Left renal cortex interstitium (tissue), 4 donors: ENCODE measurements at regions not wholly inside any gene's neighbourhood (a gene's known extent, or its start where the extent isn't known, plus 50 kb on each side); places are given as distances from the start of the nearest gene placed in this dataset.

Experiments used
- DNase-seq, 4 donors: peaks; one replicate each; pipeline ENCODE4 v3.0.0-alpha.2; 2013; ENCODE audit warnings: low read depth in 4 of 4, low spot score in 2 of 4, missing footprints in 1 of 4

GRCh38 chr3:56903231-56903782 is 101.6 kb upstream of the ARHGEF3 start:
- no peak for DNase-seq

- no peak for DNase-seq
Observed at GRCh38 chr3:56902468-56903160, 100.9 kb upstream of the ARHGEF3 start.

DNA sequence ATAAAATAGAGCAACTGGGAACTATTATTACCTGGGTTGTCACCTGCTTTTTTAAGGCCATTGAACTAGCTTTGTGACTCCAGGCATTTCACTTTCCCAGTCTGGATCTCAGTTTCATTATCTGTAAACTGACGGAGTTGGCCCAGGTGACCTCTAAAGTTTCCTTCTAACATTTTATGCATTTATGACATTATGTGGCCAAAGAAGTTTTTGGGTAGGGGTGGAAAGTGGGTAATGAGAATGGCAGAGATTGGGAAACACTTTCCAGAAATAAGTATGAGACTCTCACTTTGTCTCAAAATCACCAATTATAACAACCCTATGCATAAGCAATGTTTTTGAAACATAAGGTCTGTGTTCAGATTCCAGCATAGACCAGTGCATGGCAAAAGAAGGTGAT is 99.1 kb upstream of the ARHGEF3 start:
- no peak for DNase-seq

DNA sequence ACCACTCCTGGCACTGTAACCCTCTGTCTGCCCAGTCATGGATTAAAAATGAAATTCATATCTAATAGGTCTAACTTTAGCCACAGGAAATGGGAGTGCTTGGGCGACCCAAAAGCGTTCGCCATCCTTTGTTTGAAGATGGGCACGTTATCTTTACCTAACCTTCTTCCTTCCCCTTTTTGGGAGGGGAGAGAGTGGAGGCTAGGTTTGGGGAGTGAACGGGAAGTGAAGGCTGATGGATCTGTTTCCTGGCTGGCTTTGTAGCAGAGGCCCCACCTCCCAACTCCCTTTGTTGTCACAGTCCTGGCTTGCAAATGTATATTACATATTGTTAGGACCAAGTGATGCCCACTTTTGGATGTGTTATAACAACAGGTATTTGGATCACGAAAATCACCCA is 98.1 kb upstream of the ARHGEF3 start:
- no peak for DNase-seq

DNA sequence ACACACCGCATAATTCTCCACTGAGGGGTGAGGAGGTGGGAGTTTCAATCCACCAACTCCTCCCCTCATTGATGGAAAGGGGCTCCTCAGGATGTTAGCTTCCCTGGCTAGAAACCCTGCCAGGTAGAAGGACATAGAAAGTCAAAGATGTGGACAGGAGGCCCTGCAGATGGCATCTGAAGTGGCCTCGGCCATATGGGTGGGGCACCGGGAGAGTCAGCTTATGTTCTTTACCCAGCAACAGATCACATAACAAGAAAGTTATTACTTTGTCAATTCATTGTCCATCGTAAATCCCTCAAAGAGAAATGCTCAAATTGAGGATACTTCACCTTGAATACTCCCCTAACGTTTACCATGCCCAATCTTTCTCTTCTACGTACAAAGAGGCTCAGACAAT is 97.3 kb upstream of the ARHGEF3 start:
- DNase-seq: no peak

DNA sequence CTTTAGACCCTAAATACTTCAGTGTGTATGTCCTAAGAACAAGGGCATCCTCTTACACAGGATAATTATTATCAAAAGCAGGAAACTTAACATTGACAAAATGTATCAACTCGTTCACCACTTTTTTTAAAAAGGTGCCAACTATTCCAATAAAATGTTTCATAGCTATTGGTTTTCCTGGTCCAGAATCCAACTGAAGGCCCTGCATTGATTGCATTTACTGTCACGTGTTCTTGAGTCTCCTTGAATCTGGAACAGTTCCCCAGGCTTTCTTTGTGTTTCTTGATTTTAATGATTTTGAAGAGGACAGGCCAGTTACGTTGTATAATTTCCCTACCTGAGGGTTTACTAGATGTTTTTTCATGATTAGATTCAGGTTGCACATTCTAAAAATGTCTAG is 94.6 kb upstream of the ARHGEF3 start:
- DNase-seq: no peak

- no peak for DNase-seq
Observed at GRCh38 chr3:56894881-56895431, 93.2 kb upstream of the ARHGEF3 start.

DNA sequence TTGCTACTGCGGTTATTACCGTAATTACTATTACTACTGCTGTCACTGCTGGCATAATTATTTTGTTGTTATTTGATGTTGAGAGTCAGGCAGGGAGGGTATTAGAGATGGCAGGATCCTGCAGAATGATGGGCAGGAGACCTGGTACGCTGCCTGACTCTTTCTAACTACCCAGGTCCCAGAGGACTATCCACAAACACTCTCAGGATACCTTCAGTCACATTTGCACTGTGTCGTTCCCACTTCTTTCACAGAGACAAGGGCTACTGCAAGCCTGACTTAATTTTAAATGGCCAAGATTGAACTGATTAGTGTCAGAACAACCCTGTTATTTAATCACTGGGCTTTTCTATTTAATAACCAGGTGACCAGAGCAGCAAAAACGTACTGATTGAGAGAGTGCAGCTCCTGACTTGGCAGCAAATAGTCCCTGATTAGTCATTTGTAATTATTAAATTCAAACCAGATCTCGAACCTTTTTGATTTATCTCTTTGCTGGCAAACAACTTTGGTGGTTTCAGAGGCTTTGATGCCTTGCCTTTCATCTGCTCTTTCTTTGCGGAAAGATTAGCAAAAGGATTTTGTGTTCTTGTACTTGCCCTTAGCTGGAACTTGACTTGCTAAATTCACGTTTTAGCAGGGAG is 88.8 kb upstream of the ARHGEF3 start:
- DNase-seq: no peak

DNA sequence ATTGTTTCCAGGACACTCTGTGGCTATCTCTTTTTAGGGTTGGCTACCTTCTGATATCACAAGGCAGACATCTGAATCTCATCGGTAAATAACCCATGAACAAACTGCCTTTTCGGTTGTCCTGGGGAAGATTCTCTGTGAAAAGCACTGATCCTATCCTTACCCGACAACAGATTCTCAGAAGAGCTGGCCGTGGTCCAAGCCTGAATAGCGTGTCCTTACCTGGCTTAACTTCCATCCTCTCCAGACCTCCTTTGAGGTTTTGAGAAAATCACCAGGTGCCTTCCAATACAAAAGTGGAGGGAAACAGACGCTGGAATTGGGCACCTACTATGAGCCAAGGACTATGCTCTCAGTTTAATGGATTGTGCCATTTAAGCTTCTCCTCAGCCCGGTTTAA is 87.4 kb upstream of the ARHGEF3 start:
- no peak for DNase-seq

DNA sequence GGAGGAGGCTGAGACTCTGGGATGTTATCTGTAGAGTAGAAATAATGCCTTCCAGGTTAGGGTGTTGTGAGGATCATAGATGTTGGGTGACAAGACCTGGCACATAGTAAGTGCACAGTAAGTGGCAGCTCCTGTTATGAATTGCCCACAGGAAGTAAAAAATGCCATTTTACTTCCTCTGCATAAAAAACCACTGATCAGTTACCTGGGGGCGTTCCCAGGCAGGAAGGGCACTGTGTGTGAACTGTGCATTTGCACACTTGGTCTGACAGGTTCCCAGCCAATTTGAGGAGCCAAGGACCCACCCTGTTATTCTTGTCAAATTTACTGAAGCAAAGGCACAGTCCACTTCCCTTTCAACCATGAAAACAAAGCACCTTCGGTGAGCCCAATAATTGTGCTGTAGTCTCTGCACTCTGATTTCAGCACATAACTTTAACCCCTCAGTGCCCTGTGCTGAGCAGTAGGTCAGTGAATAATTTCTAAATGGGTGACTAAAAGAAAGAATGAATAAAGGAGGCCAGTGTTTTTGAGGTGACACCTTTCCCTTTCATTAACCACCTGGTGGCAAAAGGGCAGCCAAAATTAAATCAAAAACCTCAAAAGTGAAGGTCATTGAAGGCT is 85.8 kb upstream of the ARHGEF3 start:
- no peak for DNase-seq

- no peak for DNase-seq
Observed at GRCh38 chr3:56886314-56886713, 84.6 kb upstream of the ARHGEF3 start.

GRCh38 chr3:56885879-56886278 is 84.1 kb upstream of the ARHGEF3 start:
- DNase-seq: no peak

GRCh38 chr3:56885453-56885852 is 83.7 kb upstream of the ARHGEF3 start:
- DNase-seq: no peak

GRCh38 chr3:56884387-56884786 is 82.6 kb upstream of the ARHGEF3 start:
- no peak for DNase-seq

DNA sequence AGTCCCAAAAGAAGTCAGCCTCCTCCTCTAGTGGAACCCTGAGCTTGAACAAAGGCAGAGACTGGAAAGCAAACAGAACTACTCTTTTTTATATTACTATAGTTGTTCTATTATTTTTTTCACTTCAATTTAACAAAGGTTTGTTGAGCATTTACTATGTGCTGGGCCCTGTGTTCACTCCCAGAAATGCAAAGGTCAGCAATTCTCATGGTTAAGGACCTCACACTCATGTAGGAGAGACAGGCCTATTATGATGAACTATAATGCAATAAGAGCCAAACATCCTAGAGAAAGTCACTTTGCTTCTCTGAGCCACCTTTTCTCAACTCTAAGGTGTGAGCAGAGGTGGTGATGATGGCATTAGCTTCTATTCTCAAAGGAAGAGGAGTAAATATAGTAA is 82.1 kb upstream of the ARHGEF3 start:
- no peak for DNase-seq

GRCh38 chr3:56882896-56883295 is 81.1 kb upstream of the ARHGEF3 start:
- DNase-seq: no peak

GRCh38 chr3:56881841-56882240 is 80.1 kb upstream of the ARHGEF3 start:
- no peak for DNase-seq

DNA sequence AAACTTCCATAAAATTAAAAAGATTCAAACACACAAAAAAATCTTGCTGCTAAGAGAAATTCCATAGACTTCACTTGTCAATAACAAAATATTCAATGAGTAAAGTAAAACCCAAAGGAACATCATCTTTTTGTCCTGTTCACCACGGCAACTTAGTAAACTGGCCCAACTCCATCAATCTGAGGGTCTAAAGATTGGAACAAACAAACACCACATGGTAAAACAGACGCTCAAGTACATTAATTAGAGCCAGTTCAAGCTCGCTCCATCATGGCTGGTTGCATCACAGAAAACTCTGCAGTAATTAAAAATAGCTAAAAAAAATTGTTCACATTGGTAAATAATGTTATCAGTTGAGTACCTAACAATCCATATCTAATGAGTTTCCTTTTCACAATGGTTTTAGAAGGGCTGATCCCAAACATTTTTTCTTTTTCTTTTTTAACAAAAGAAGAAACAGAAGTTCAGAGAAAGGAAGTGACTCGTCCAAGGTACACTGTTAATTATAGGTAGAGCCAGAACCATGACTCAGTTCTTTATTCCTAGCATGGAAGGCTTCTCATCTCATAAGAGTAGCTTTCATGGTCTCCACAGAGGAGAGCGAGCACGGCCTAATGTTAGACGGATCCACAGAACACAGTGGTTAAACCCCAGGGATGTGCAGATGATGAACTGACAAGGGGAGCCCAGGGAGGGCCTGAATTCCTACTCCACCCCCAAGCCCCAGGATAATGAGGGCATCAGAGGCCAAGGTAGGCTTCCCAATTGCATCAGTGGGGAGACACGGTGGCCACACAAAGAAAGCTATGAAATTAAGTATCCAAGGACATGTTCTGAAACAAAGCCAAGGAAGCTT is 79.2 kb upstream of the ARHGEF3 start:
- DNase-seq: no peak

GRCh38 chr3:56879436-56880215 is 77.9 kb upstream of the ARHGEF3 start:
- DNase-seq: no peak

DNA sequence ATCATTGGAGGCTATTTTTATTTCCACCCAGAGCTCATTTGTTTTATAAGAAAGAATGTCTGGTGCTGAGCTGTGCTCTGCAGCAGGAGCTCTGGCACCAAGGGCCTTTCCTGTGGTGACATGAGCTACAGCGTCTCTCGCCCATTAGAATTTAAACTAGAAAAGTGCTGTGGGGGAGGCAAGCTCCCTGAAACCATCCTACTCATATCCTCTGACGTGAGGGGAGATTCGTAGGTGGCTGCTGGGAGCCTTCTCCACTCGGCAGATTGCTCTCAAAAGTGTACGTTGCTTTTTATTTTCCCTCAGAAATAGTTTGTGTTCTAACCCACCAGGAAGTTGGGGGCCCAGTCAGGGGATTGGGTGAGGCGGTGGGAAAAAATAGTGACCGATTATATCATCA is 76.3 kb upstream of the ARHGEF3 start:
- DNase-seq: peak in 2 of 4 donors; percentile 40 to 61
